Neural crest cell (in vitro differentiated cells): ENCODE measurements at regions not wholly inside any gene's neighbourhood (a gene's known extent, or its start where the extent isn't known, plus 50 kb on each side); places are given as distances from the start of the nearest gene placed in this dataset.
"Not testable (repeated sequence)": the region's sequence is repeated elsewhere in the genome, so short reads cannot be mapped to it uniquely, and the experiment has no call there.

Experiments used
- DNase-seq: peaks from one replicate; pipeline ENCODE4 v3.0.0; 2021; ENCODE audit warnings: low read depth, mixed read lengths, low spot score
- H3K27ac Mint-ChIP-seq: one replicate; pipeline ENCODE4 v1.8.0; 2021; ENCODE audit warnings: mild to moderate bottlenecking, mixed read lengths; ENCODE audit not compliant: unreplicated experiment
- H3K27me3 Mint-ChIP-seq: 2 replicates; pipeline ENCODE4 v1.8.0; 2021; ENCODE audit warnings: low read depth, mild to moderate bottlenecking, mixed read lengths
- H3K36me3 Mint-ChIP-seq: 2 replicates; pipeline ENCODE4 v1.8.0; 2021; ENCODE audit warnings: low read depth, mild to moderate bottlenecking, mixed read lengths
- H3K4me1 Mint-ChIP-seq: 2 replicates; pipeline ENCODE4 v1.8.0; 2021; ENCODE audit warnings: mixed read lengths
- H3K4me3 Mint-ChIP-seq: one replicate; pipeline ENCODE4 v1.8.0; 2021; ENCODE audit warnings: mild to moderate bottlenecking, mixed read lengths
- H3K9me3 Mint-ChIP-seq: 2 replicates; pipeline ENCODE4 v1.8.0; 2021; ENCODE audit warnings: mixed read lengths
- TF ChIP-seq, protein P1 (sequence below): fragments of 200-600 bp; sonication (generic); conservative IDR thresholded peaks from 2 replicates; pipeline ENCODE4 v1.5.0; 2021; ENCODE audit warnings: antibody characterized with exemption, mild to moderate bottlenecking

- H3K27ac Mint-ChIP-seq: no peak overlapping the region
- H3K9me3 Mint-ChIP-seq: no peaks in the 10 kb centered on the region
- no peak overlapping the region for H3K4me3 Mint-ChIP-seq
Observed at GRCh38 chr2:17227856-17228255, 290.4 kb downstream of the RAD51AP2 start.

GRCh38 chr2:17226941-17227490, 291.2 kb downstream of the RAD51AP2 start:
- no peak overlapping the region for H3K4me3 Mint-ChIP-seq
- H3K9me3 Mint-ChIP-seq: no peaks in the 10 kb centered on the region
- H3K27ac Mint-ChIP-seq: no peak overlapping the region
- no peak for DNase-seq
- H3K4me1 Mint-ChIP-seq: no peaks in the 10 kb centered on the region
- TF ChIP-seq, protein P1, sequence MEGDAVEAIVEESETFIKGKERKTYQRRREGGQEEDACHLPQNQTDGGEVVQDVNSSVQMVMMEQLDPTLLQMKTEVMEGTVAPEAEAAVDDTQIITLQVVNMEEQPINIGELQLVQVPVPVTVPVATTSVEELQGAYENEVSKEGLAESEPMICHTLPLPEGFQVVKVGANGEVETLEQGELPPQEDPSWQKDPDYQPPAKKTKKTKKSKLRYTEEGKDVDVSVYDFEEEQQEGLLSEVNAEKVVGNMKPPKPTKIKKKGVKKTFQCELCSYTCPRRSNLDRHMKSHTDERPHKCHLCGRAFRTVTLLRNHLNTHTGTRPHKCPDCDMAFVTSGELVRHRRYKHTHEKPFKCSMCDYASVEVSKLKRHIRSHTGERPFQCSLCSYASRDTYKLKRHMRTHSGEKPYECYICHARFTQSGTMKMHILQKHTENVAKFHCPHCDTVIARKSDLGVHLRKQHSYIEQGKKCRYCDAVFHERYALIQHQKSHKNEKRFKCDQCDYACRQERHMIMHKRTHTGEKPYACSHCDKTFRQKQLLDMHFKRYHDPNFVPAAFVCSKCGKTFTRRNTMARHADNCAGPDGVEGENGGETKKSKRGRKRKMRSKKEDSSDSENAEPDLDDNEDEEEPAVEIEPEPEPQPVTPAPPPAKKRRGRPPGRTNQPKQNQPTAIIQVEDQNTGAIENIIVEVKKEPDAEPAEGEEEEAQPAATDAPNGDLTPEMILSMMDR: no peak
- H3K36me3 Mint-ChIP-seq: no peaks in the 10 kb centered on the region
- H3K27me3 Mint-ChIP-seq: no peaks in the 10 kb centered on the region

More at GRCh38 chr2:17227856-17228255, 290.4 kb downstream of the RAD51AP2 start:
- Mint-ChIP-seq H3K27me3 (no peaks in the 10 kb centered on the region), H3K4me1 (no peaks in the 10 kb centered on the region), H3K36me3 (no peaks in the 10 kb centered on the region)
- no peak for DNase-seq
- TF ChIP-seq, protein P1: no peak

DNA sequence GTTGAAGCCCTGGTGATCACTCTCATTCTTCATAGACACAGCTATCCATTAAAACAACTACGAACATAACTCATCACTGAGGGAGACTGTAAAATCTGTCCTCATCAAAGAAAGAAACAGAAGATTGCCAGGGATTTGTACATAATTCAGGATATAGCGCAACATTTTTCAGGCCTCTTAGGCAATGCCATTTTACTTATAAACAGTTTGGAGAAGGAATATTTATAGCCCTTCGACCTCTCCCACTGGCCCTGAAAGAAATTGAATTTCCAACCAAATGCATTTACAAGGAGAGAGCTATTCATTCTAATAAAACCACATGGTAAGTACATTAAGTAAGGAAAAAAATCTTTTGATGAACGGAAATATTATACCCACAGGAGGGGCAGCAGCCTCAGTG, 295.0 kb downstream of the RAD51AP2 start:
- no peaks in the 10 kb centered on the region for H3K27me3 Mint-ChIP-seq
- no peaks in the 10 kb centered on the region for H3K4me1 Mint-ChIP-seq
- DNase-seq: no peak
- TF ChIP-seq, protein P1: no peak
- no peaks in the 10 kb centered on the region for H3K9me3 Mint-ChIP-seq
- no peak overlapping the region for H3K27ac Mint-ChIP-seq
- no peak overlapping the region for H3K4me3 Mint-ChIP-seq
- H3K36me3 Mint-ChIP-seq: no peaks in the 10 kb centered on the region

DNA sequence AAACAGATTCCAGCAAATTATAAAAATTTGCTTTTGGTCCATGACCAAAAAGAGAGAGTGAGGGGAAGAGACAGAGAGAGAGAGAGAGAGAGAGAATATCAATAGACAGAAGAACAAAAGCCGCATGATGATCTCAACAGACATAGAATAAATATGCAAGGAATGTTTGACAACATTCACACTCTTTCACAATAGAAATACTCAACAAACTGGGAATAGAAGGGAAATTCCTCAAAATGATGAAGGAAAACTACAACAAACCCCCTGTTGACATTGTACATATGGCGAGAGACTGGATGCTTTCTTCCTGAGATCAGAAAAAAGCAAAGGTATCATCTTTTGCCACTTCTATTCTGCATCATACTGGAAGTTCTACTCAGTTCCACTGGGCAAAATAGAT, 309.7 kb downstream of the RAD51AP2 start:
- H3K9me3 Mint-ChIP-seq: peaks cover 3% of the 10 kb centered on the region

GRCh38 chr2:17206771-17207170, 311.5 kb downstream of the RAD51AP2 start:
- H3K27ac Mint-ChIP-seq: no peak overlapping the region

More for the DNA sequence above, 309.7 kb downstream of the RAD51AP2 start:
- Mint-ChIP-seq H3K4me3 (no peak overlapping the region), H3K27ac (no peak overlapping the region), H3K4me1 (no peaks in the 10 kb centered on the region), H3K27me3 (no peaks in the 10 kb centered on the region), H3K36me3 (no peaks in the 10 kb centered on the region)
- TF ChIP-seq, protein P1: no peak
- no peak for DNase-seq

DNA sequence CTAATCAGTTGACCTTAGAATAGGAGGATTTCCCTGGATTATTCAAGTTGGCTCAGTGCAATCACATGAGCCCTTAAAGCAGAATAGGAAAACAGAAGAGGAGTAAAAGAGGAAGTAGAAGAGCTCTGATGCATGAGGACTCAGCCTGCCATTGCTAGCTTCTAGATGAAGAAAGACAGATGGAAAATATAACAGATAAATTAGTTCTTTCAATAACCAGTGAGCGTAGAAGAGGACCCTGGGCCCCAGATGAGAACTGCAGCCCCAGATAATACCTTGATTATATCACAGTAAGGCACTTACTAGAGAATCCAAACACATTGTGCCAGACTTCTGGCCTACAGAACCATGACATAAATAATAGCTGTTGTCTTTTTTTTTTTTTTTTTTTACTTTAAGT, 314.0 kb downstream of the RAD51AP2 start:
- not testable (repeated sequence) for H3K27me3 Mint-ChIP-seq, DNase-seq, H3K9me3 Mint-ChIP-seq, H3K4me3 Mint-ChIP-seq, H3K36me3 Mint-ChIP-seq, H3K27ac Mint-ChIP-seq, H3K4me1 Mint-ChIP-seq

More at GRCh38 chr2:17206771-17207170, 311.5 kb downstream of the RAD51AP2 start:
- DNase-seq: no peak
- Mint-ChIP-seq H3K4me1 (no peaks in the 10 kb centered on the region), H3K4me3 (no peak overlapping the region), H3K36me3 (no peaks in the 10 kb centered on the region), H3K27me3 (no peaks in the 10 kb centered on the region), H3K9me3 (peaks cover 3% of the 10 kb centered on the region)
- TF ChIP-seq, protein P1: no peak

- DNase-seq, H3K9me3 Mint-ChIP-seq, H3K4me1 Mint-ChIP-seq, H3K36me3 Mint-ChIP-seq, H3K27me3 Mint-ChIP-seq, H3K27ac Mint-ChIP-seq, H3K4me3 Mint-ChIP-seq: not testable (repeated sequence)
Observed at GRCh38 chr2:17202628-17203027, 315.6 kb downstream of the RAD51AP2 start.
